ENCODE measurements at regions not wholly inside any gene's neighbourhood (a gene's known extent, or its start where the extent isn't known, plus 50 kb on each side); places are given as distances from the start of the nearest gene placed in this dataset.

DNA sequence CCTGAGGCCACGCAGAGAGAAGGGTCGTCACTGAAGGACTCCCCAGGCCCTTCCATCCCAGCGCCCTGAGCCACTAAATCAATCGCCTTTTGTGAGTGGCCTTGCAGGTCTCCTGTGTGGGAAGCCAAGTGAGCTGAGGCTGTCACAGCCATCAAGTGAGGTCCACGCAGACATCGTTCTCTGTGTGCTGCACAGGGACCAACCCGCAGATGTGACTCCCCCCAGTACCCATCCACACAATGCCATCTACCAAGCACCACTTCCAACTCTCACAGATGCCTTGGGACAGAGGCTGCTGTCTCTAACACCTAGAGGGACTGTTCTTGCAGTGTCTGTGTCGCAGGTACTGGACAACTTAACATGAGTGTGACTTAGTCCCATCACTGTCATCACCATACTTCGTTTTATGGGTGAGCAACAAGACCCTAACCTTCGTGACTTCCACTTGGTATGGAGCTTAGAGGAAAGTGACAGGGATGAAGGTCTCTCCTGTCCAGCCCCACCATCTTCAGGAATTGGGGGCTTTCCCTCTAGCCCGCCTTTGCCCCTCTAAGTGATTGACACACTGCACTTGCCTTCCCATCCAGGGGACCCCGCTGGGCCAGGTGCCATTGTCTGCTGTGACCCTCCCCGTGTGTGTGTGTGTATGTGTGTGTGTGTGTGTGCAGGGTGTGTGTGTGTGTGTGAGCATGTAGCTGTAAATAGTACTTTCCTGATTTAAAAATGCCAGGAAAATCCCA is 51.4 kb upstream of the TMEM72 start:
- Mint-ChIP-seq H3K4me3 (no peak overlapping the region), H3K36me3 (no peaks in the 10 kb centered on the region), H3K4me1 (peaks cover 11 to 15% (median 12%) of the 10 kb centered on the region in 3 donors), H3K9me3 (no peaks in the 10 kb centered on the region), H3K27me3 (peaks cover 10 to 25% of the 10 kb centered on the region in 2 donors), H3K27ac (peak overlapping the region in 1 of 8 donors; percentile 35)
- POLR2A ChIA-PET: no interaction called here
- Histone ChIP-seq H3K36me3 (ENCODE audit: insufficient read depth, low read length) (no peaks in the 10 kb centered on the region), H3K4me3 (ENCODE audit: low read length) (no peak overlapping the region), H3K4me1 (ENCODE audit: insufficient read depth, low read length) (no peaks in the 10 kb centered on the region), H3K9me3 (ENCODE audit: low read length) (no peaks in the 10 kb centered on the region), H3K27ac (ENCODE audit: low read depth, low read length) (no peak overlapping the region), H3K27me3 (ENCODE audit: insufficient read depth, low read length, poor library complexity, severe bottlenecking) (no peaks in the 10 kb centered on the region)
- no peak for DNase-seq
- CTCF ChIA-PET: interaction anchor here (1.4 to 2.9 kb wide), 2 partner anchors 10 to 12 kb away, joined by 6 to 30 read pairs; no protein-coding TSS in a partner anchor

DNA sequence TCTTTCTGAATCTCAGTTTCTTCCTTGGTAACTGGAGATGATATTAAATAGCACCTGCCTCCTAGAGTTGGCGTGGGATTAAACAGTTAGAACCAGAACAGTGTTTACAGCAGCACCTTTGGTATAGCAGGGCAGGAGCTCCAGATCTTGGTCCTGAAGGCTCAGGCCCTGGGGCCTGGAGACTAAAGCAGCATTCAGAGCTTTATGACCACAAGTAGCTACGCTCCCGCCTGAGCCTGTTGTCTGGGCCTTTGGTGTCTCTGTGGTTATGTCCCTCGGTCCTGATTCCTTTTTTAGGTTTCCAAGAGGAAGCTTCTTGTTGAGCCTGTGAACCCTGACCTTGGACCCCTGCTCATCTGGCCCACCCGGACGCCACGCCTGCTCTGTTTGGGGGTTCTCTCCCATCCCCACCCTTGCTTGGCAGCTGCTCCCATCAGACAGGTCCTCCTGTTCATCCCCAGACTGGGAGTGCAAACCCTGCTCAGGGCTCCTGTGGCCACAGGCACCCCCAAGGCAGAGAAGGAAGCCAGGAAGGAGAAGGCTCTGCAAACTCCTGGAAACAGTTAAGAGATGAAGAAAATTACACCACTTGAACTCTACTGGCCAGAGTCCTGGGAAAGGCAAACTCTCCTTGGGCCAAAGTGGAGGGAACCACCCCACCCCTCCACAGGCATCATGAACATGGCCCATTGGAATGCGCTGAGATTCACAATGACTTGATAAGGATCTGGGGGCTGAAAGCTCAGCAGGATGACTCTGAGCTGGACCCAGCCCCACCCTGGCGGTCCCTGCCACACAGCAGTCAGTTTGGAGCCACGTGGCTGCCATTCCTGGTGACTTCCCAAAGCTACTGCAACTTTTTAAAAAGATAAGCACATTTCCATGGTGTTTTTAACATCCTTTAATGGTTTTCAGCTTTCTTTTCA is 50.1 kb upstream of the TMEM72 start:
- Histone ChIP-seq H3K4me3 (ENCODE audit: low read length) (no peak overlapping the region), H3K9me3 (ENCODE audit: low read length) (no peaks in the 10 kb centered on the region), H3K4me1 (ENCODE audit: insufficient read depth, low read length) (peaks cover 4% of the 10 kb centered on the region), H3K27me3 (ENCODE audit: insufficient read depth, low read length, poor library complexity, severe bottlenecking) (peaks cover 12% of the 10 kb centered on the region), H3K36me3 (ENCODE audit: insufficient read depth, low read length) (no peaks in the 10 kb centered on the region), H3K27ac (ENCODE audit: low read depth, low read length) (no peak overlapping the region)
- CTCF ChIA-PET: interaction anchor here (1.2 to 1.4 kb wide), 2 partner anchors 9 to 11 kb away, joined by 4 to 6 read pairs; no protein-coding TSS in a partner anchor
- POLR2A ChIA-PET: no interaction called here
- peaks cover 14 to 39% of the 10 kb centered on the region in 2 donors for H3K27me3 Mint-ChIP-seq
- H3K4me1 Mint-ChIP-seq: peaks cover 14 to 18% (median 16%) of the 10 kb centered on the region in 3 donors
- no peak overlapping the region for H3K4me3 Mint-ChIP-seq
- H3K9me3 Mint-ChIP-seq: no peaks in the 10 kb centered on the region
- no peak overlapping the region for H3K27ac Mint-ChIP-seq
- DNase-seq: no peak
- H3K36me3 Mint-ChIP-seq: no peaks in the 10 kb centered on the region

All from CD8-positive, alpha-beta memory T cell (primary cell).